ENCODE measurements at regions not wholly inside any gene's neighbourhood (a gene's known extent, or its start where the extent isn't known, plus 50 kb on each side); places are given as distances from the start of the nearest gene placed in this dataset.

DNA sequence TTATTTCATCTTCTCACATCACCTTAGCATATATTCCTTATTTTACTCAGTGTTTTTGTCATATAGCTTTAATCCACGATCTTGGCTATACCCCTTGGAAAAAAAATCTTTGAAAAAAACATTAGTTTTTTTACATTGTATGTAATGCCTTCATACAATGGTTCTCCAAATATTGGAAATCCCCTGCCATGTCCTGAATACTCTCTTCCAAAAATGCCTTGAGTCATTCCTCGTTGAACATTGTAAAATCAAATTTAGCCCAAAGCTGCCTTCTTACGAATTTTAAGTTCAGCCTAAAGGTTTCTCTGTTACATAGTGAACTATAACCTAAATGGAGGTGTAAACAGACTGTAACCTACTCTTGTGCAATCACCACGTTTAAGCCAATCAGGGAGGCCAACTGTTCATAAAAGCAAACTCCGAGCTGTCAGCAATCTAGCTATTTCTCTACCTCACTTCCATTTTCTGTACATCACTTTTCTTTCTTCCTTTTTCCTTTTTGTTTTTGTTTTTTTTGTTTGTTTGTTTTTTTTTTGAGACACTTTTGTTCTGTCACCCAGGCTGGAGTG, 140.1 kb downstream of the ANXA2 start:
- TF ChIP-seq, protein P1, sequence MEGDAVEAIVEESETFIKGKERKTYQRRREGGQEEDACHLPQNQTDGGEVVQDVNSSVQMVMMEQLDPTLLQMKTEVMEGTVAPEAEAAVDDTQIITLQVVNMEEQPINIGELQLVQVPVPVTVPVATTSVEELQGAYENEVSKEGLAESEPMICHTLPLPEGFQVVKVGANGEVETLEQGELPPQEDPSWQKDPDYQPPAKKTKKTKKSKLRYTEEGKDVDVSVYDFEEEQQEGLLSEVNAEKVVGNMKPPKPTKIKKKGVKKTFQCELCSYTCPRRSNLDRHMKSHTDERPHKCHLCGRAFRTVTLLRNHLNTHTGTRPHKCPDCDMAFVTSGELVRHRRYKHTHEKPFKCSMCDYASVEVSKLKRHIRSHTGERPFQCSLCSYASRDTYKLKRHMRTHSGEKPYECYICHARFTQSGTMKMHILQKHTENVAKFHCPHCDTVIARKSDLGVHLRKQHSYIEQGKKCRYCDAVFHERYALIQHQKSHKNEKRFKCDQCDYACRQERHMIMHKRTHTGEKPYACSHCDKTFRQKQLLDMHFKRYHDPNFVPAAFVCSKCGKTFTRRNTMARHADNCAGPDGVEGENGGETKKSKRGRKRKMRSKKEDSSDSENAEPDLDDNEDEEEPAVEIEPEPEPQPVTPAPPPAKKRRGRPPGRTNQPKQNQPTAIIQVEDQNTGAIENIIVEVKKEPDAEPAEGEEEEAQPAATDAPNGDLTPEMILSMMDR (conservative IDR thresholded peaks at IDR 0.05): no peak
- TF ChIP-seq ZFX (IDR thresholded peaks at IDR 0.05): no peak

Measured in C4-2B (cell line).